IPS DF 6.9 (cell line): ENCODE measurements at regions not wholly inside any gene's neighbourhood (a gene's known extent, or its start where the extent isn't known, plus 50 kb on each side); places are given as distances from the start of the nearest gene placed in this dataset.
"Not testable (repeated sequence)": the region's sequence is repeated elsewhere in the genome, so short reads cannot be mapped to it uniquely, and the experiment has no call there.

ENCODE experiments used
- DNase-seq: peaks from one replicate; pipeline ENCODE4 v3.0.0-alpha.2; 2013; ENCODE audit warnings: low read depth, low spot score
- H3K27ac ChIP-seq: one replicate; pipeline ENCODE4 v1.5.1; 2013; ENCODE audit warnings: low read length, control low read depth
- H3K27me3 ChIP-seq: 2 replicates; pipeline ENCODE4 v1.6.1; 2013; ENCODE audit warnings: mild to moderate bottlenecking, low read length; ENCODE audit not compliant: control insufficient read depth, insufficient read depth
- H3K36me3 ChIP-seq: 2 replicates; pipeline ENCODE4 v1.6.1; 2013; ENCODE audit warnings: low read length; ENCODE audit not compliant: control insufficient read depth, insufficient read depth
- H3K4me1 ChIP-seq: 2 replicates; pipeline ENCODE4 v1.6.1; 2013; ENCODE audit warnings: low read length; ENCODE audit not compliant: control insufficient read depth, insufficient read depth
- H3K4me3 ChIP-seq: 2 replicates; pipeline ENCODE4 v1.5.1; 2013; ENCODE audit warnings: mild to moderate bottlenecking, low read length
- H3K9me3 ChIP-seq: 2 replicates; pipeline ENCODE4 v1.6.1; 2013; ENCODE audit warnings: low read length, inconsistent platforms; ENCODE audit not compliant: control insufficient read depth, insufficient read depth
- WGBS: extraction: QIAGEN DNeasy Blood & Tissue Kit; methylation state at CpG from one replicate; pipeline ENCODE4 v1.1.7; 2013; ENCODE audit warnings: mixed read lengths, missing lambda C conversion rate; ENCODE audit not compliant: insufficient read length, insufficient coverage; 5-methylcytosine and 5-hydroxymethylcytosine counted together

DNA sequence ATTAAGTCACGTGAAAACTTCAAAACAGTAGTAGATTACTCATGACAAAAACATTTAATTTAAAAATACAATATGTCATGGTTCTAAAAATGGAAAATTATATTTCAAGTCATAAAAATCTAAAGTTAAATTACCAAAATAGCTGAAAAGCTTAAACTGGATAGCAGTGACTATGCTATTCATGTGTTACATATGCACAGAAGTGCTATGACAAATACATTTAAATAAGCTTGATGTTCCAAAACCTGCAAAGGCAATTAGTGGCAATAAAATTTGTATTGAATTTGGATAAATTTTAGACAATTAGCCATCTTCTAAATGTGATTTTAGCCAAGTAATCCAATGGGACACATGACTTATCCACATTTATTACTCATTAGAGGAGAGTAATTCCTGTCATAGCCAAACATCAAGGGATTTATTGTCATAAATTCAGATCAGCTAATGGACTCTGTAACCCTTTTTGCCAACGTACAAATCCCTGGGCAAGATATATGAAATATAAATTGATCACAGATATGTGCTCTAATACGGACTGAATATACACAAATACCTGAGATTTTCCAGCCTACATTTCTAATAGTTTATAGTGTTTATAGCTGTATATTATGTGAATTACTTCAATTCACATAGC is 419.4 kb downstream of the ISL1 start:
- Histone ChIP-seq H3K4me1 (no peaks in the 10 kb centered on the region), H3K27ac (no peak overlapping the region), H3K9me3 (no peaks in the 10 kb centered on the region), H3K27me3 (no peaks in the 10 kb centered on the region), H3K36me3 (no peaks in the 10 kb centered on the region), H3K4me3 (no peak overlapping the region)
- no peak for DNase-seq
- WGBS = no CpG with 5 or more reads among the region's 3 CpGs

- Histone ChIP-seq H3K4me1 (no peaks in the 10 kb centered on the region), H3K4me3 (no peak overlapping the region), H3K27me3 (no peaks in the 10 kb centered on the region), H3K36me3 (no peaks in the 10 kb centered on the region), H3K27ac (no peak overlapping the region), H3K9me3 (no peaks in the 10 kb centered on the region)
- WGBS = no CpG with 5 or more reads among the region's 2 CpGs
- DNase-seq = no peak
Measured at GRCh38 chr5:51806677-51807076, 423.4 kb downstream of the ISL1 start.

DNA sequence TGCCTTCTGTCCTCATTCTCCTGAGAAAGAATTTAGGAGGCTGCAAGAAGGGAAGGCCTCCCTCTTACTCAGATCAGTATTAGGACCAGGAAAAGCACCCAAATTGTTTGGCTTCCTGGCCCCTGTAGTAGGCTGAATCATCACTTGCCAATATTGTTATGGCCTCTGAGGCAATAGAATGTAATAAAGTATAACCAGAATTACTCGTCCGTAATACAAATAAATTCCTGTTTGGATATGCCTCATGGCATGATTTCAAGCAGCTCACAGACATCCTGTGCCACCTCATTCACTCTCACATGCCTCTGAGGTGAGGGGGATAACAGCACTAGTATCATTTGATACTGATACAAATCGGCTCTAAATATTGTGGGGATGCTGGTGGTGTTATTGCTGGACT is 427.3 kb downstream of the ISL1 start:
- no peak overlapping the region for H3K27ac ChIP-seq
- H3K4me3 ChIP-seq = no peak overlapping the region
- no peak for DNase-seq
- WGBS = no CpG with 5 or more reads among the region's 3 CpGs
- no peaks in the 10 kb centered on the region for H3K27me3 ChIP-seq
- peaks cover 1% of the 10 kb centered on the region; the same call in 1 of the 2 replicates for H3K4me1 ChIP-seq
- no peaks in the 10 kb centered on the region for H3K9me3 ChIP-seq
- H3K36me3 ChIP-seq = no peaks in the 10 kb centered on the region

- H3K27me3 ChIP-seq = no peaks in the 10 kb centered on the region
- DNase-seq = no peak
- H3K4me3 ChIP-seq = no peak overlapping the region
- H3K27ac ChIP-seq = no peak overlapping the region
- H3K4me1 ChIP-seq = peaks cover 1% of the 10 kb centered on the region; the same call in 1 of the 2 replicates
- no CpG with 5 or more reads among the region's 4 CpGs for WGBS
- no peaks in the 10 kb centered on the region for H3K36me3 ChIP-seq
- H3K9me3 ChIP-seq = no peaks in the 10 kb centered on the region
Measured at GRCh38 chr5:51811883-51812471, 428.7 kb downstream of the ISL1 start.

DNA sequence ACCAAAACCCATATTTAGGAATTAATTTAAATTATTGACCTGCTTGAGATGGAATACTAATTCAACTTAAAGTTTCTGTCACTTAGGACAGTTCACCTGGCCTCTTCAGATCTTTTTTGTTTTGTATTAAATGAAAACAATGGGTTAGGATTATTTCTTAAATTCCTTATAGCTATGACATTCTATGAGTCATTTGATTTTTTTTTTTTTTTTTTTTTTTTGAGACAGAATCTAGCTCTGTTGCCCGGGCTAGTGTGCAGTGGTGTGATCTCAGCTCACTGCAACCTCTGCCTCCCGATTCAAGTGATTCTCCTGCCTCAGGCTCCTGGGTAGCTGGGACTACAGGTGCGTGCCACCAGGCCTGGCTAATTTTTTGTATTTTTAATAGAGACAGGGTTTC is 431.6 kb downstream of the ISL1 start:
- H3K9me3 ChIP-seq, H3K36me3 ChIP-seq, H3K4me3 ChIP-seq, H3K27ac ChIP-seq, H3K4me1 ChIP-seq, H3K27me3 ChIP-seq, DNase-seq: not testable (repeated sequence)
- WGBS = no CpG with 5 or more reads among the region's 3 CpGs

- no CpG with 5 or more reads among the region's 2 CpGs for WGBS
- peaks cover 1% of the 10 kb centered on the region; the same call in 1 of the 2 replicates for H3K4me1 ChIP-seq
- DNase-seq = no peak
- H3K36me3 ChIP-seq = no peaks in the 10 kb centered on the region
- no peaks in the 10 kb centered on the region for H3K27me3 ChIP-seq
- H3K9me3 ChIP-seq = no peaks in the 10 kb centered on the region
- H3K27ac ChIP-seq = no peak overlapping the region
- H3K4me3 ChIP-seq = no peak overlapping the region
Measured at GRCh38 chr5:51816427-51816826, 433.2 kb downstream of the ISL1 start.

GRCh38 chr5:51821697-51822096 is 438.4 kb downstream of the ISL1 start:
- Histone ChIP-seq H3K27ac (no peak overlapping the region), H3K9me3 (no peaks in the 10 kb centered on the region), H3K36me3 (no peaks in the 10 kb centered on the region), H3K4me3 (no peak overlapping the region), H3K27me3 (no peaks in the 10 kb centered on the region), H3K4me1 (no peaks in the 10 kb centered on the region)
- WGBS = no CpG with 5 or more reads among the region's 3 CpGs
- no peak for DNase-seq

DNA sequence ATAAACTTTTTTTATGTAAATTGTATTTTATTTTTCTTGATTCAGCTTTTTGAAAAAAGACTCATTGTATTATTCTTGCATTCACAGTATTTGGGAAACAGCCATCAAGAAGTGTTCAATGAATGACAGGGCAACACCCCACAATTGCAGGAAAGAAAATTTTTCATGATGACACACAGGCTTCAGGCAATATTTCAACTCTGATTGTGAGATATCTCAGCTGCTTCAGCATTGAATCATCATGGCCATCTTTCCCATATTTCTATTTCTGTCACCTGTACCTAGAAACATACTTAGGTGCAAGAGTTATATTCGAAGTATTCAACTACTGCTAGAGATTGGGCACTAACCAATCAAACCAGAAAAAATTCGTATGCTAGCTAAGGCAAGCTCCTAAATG is 446.0 kb downstream of the ISL1 start:
- no CpG with 5 or more reads among the region's 2 CpGs for WGBS
- Histone ChIP-seq H3K36me3 (no peaks in the 10 kb centered on the region), H3K4me1 (no peaks in the 10 kb centered on the region), H3K27ac (no peak overlapping the region), H3K9me3 (no peaks in the 10 kb centered on the region), H3K4me3 (no peak overlapping the region), H3K27me3 (no peaks in the 10 kb centered on the region)
- no peak for DNase-seq

DNA sequence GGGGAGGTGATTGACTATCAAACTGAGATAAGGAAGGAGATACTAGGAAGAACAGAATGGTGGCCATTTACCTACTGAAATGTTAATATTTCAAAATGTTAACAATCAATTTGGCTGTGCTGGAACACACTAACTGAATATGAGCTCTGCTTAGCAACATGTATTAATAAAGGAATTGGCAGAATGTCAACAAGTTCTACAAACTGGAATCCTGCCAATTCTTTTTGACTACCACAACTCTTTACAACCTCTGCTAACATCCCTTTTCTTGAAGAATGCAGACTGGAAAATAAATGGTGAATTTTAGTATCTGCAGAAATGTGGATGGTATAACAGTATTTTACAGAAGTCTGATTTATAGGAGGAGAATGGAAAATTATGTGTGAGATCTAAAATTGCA is 446.4 kb downstream of the ISL1 start:
- H3K4me1 ChIP-seq = no peaks in the 10 kb centered on the region
- H3K36me3 ChIP-seq = no peaks in the 10 kb centered on the region
- no peaks in the 10 kb centered on the region for H3K9me3 ChIP-seq
- H3K27ac ChIP-seq = no peak overlapping the region
- no peaks in the 10 kb centered on the region for H3K27me3 ChIP-seq
- no peak for DNase-seq
- no peak overlapping the region for H3K4me3 ChIP-seq

DNA sequence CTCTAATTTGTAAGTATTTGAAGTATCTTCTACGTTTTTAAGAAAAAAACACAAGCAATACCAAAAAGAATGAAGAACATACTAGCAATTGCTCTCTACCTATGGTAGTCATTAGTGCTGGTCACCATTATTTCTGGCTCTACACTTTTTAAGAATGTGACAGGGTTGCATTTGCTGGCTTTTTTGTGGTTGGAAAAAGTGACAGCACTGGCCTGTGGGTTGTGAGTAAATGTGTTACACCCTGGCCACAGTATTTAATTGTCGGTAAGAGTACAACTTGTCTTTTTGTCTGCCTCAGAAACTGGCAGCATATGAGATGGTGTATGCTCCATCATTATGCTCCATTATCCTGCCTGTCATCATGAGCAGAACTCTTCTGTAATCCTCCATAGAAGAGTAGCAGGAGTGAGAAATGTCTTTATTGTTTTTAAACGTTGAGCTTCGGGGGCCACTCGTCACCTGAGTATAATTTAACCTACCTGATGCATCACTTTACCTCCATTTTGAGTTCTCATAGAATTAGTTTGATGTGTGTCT is 449.8 kb downstream of the ISL1 start:
- Histone ChIP-seq H3K4me3 (no peak overlapping the region), H3K9me3 (no peaks in the 10 kb centered on the region), H3K36me3 (no peaks in the 10 kb centered on the region), H3K27ac (no peak overlapping the region), H3K4me1 (no peaks in the 10 kb centered on the region), H3K27me3 (no peaks in the 10 kb centered on the region)
- no CpG with 5 or more reads among the region's 5 CpGs for WGBS
- DNase-seq = no peak

DNA sequence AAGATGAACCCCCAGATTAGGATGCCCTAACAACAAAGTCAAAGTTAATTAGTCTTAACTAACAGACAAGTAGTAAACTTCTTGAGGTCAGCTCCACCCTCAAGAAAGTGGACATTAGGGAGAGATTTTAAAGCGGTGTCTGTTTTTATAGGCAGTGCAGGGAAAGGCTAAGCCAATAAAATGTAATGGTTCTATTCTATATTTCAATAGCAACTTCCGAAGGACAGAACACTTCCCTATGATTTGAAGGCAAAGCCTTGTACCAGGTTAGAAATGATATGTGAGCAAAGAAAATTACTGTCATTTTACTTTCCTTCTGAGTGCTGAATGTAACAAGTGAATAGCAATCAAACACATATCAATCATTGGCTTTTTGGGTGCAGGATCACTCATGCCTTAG is 455.2 kb downstream of the ISL1 start:
- H3K36me3 ChIP-seq = no peaks in the 10 kb centered on the region
- no peak for DNase-seq
- H3K4me1 ChIP-seq = no peaks in the 10 kb centered on the region; the same call in 1 of the 2 replicates
- H3K27me3 ChIP-seq = no peaks in the 10 kb centered on the region
- WGBS = no CpG with 5 or more reads among the region's 2 CpGs
- no peak overlapping the region for H3K4me3 ChIP-seq
- no peak overlapping the region for H3K27ac ChIP-seq
- H3K9me3 ChIP-seq = no peaks in the 10 kb centered on the region
